SU-DHL-6 (cell line): ENCODE measurements at regions not wholly inside any gene's neighbourhood (a gene's known extent, or its start where the extent isn't known, plus 50 kb on each side); places are given as distances from the start of the nearest gene placed in this dataset.

ENCODE experiments used
- H2AFZ ChIP-seq: fragments of 200-600 bp; sonication (generic); 2 replicates; pipeline ENCODE4 v1.6.1; 2014; ENCODE audit warnings: low read depth, mild to moderate bottlenecking, moderate library complexity, mixed read lengths, antibody characterized with exemption, low read length; ENCODE audit not compliant: severe bottlenecking
- H3F3A ChIP-seq: fragments of 200-600 bp; shearing (Covaris generic); 2 replicates; pipeline ENCODE4 v1.6.0; 2016; ENCODE audit warnings: antibody characterized with exemption, mild to moderate bottlenecking; ENCODE audit not compliant: insufficient read depth
- H3K27ac ChIP-seq: fragments of 200-600 bp; sonication (generic); 2 replicates; pipeline ENCODE4 v1.5.1; 2016; ENCODE audit warnings: low read depth, mild to moderate bottlenecking, low read length, moderate library complexity, mixed read lengths
- H3K27me3 ChIP-seq: fragments of 200-600 bp; sonication (generic), shearing (Covaris generic); 2 replicates; pipeline ENCODE4 v1.6.0; 2014; ENCODE audit warnings: mild to moderate bottlenecking, low read length
- H3K36me3 ChIP-seq: fragments of 200-600 bp; sonication (generic); 2 replicates; pipeline ENCODE4 v1.6.1; 2014; ENCODE audit warnings: mild to moderate bottlenecking, low read length, mixed read lengths
- H3K4me2 ChIP-seq: fragments of 300-600, 200-600 bp; shearing (Covaris generic), sonication (generic); 2 replicates; pipeline ENCODE4 v1.6.0; 2014; ENCODE audit warnings: low read length, low read depth, mild to moderate bottlenecking; ENCODE audit not compliant: poor library complexity, severe bottlenecking
- H3K4me3 ChIP-seq: fragments of 200-600 bp; sonication (generic); 2 replicates; pipeline ENCODE4 v1.5.1; 2014; ENCODE audit warnings: antibody characterized with exemption, low read length, mild to moderate bottlenecking, mixed read lengths; ENCODE audit not compliant: insufficient read depth, poor library complexity, severe bottlenecking
- H3K79me2 ChIP-seq: fragments of 200-600 bp; sonication (generic); 2 replicates; pipeline ENCODE4 v1.6.1; 2014; ENCODE audit warnings: mild to moderate bottlenecking, low read length, moderate library complexity; ENCODE audit not compliant: insufficient read depth
- H3K9ac ChIP-seq: fragments of 200-600 bp; sonication (generic); 2 replicates; pipeline ENCODE4 v1.7.0; 2014; ENCODE audit warnings: mild to moderate bottlenecking, low read length
- H3K9me2 ChIP-seq: fragments of 200-600 bp; sonication (generic); replicated peaks from 2 replicates; pipeline ENCODE4 v1.6.1; 2014; ENCODE audit warnings: low read length; ENCODE audit not compliant: insufficient read depth
- H3K9me3 ChIP-seq: fragments of 200-600 bp; sonication (generic); 2 replicates; pipeline ENCODE4 v1.6.1; 2014; ENCODE audit warnings: low read length, mixed read lengths; ENCODE audit not compliant: insufficient read depth
- H4K20me1 ChIP-seq: fragments of 200-600 bp; sonication (generic); 2 replicates; pipeline ENCODE4 v1.6.1; 2014; ENCODE audit warnings: low read depth, mild to moderate bottlenecking, antibody characterized with exemption, low read length, moderate library complexity, mixed read lengths
- EZH2phosphoT487 ChIP-seq: fragments of 200-600 bp; sonication (generic), shearing (Covaris generic); conservative IDR thresholded peaks from 2 replicates; pipeline ENCODE4 v1.6.1; 2018; ENCODE audit warnings: mild to moderate bottlenecking, antibody characterized with exemption, low read length, moderate library complexity, mixed read lengths
- TF ChIP-seq, protein P1 (sequence below): fragments of 200-600 bp; sonication (generic); IDR thresholded peaks from one replicate; pipeline ENCODE4 v1.5.1; 2017; ENCODE audit warnings: antibody characterized with exemption, mild to moderate bottlenecking, low read length, moderate library complexity; ENCODE audit not compliant: insufficient read depth, poor library complexity, severe bottlenecking

DNA sequence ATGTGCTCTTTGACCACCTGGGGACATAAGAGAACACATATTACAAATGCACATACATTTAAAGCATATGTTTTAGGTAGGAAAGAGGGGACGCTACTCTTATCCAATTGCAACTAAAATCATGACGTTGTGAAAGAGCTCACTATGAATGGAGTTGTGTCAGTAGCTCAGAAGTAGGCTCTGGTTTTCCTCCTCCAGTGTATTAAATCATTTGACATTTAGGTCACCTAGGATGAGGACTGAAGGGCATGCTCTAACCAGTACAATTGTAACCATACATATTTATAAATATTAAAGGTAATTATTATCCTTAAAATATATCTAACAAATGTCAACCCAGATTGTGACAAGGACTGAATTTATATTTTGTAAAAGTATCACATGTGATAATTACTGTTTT is 389.0 kb downstream of the KLF12 start:
- H3K27ac ChIP-seq, result no peak overlapping the region
- no peaks in the 10 kb centered on the region for H3K36me3 ChIP-seq
- H3K9me2 ChIP-seq, result no peaks in the 10 kb centered on the region
- no peaks in the 10 kb centered on the region for H3K27me3 ChIP-seq
- H3K79me2 ChIP-seq, result no peaks in the 10 kb centered on the region
- no peaks in the 10 kb centered on the region for H3K9me3 ChIP-seq
- no peaks in the 10 kb centered on the region for H3F3A ChIP-seq
- H3K4me3 ChIP-seq, result no peak overlapping the region
- no peak overlapping the region for H3K9ac ChIP-seq
- TF ChIP-seq EZH2phosphoT487, result no peak
- TF ChIP-seq, protein P1, sequence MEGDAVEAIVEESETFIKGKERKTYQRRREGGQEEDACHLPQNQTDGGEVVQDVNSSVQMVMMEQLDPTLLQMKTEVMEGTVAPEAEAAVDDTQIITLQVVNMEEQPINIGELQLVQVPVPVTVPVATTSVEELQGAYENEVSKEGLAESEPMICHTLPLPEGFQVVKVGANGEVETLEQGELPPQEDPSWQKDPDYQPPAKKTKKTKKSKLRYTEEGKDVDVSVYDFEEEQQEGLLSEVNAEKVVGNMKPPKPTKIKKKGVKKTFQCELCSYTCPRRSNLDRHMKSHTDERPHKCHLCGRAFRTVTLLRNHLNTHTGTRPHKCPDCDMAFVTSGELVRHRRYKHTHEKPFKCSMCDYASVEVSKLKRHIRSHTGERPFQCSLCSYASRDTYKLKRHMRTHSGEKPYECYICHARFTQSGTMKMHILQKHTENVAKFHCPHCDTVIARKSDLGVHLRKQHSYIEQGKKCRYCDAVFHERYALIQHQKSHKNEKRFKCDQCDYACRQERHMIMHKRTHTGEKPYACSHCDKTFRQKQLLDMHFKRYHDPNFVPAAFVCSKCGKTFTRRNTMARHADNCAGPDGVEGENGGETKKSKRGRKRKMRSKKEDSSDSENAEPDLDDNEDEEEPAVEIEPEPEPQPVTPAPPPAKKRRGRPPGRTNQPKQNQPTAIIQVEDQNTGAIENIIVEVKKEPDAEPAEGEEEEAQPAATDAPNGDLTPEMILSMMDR, result no peak
- no peak overlapping the region for H3K4me2 ChIP-seq
- no peak overlapping the region for H2AFZ ChIP-seq
- H4K20me1 ChIP-seq, result no peaks in the 10 kb centered on the region

DNA sequence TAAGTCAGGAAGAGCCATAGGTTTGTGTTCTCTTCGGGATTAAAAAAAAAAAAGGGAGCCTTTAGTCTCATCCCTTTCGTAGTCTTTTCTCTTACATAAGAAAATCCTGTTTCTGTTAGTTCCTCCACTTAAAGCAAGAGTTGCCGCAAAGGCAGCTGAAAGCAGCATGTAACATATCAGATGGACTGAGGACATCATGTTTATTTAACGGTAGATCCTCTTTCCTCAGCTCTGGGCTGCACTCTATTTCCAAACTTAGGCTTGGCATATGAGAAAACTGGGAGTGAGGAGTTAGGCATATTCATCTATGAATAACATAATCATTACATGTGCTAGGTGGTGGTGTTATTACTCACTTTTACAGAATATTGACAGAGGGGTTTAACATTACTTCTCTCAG is 391.2 kb downstream of the KLF12 start:
- Histone ChIP-seq H3K4me2 (no peak overlapping the region), H3K9ac (no peak overlapping the region), H3K9me3 (no peaks in the 10 kb centered on the region), H3K27ac (no peak overlapping the region), H4K20me1 (no peaks in the 10 kb centered on the region), H3K36me3 (no peaks in the 10 kb centered on the region), H3F3A (no peaks in the 10 kb centered on the region), H3K4me3 (no peak overlapping the region), H3K79me2 (no peaks in the 10 kb centered on the region), H3K9me2 (no peaks in the 10 kb centered on the region), H3K27me3 (no peaks in the 10 kb centered on the region), H2AFZ (no peak overlapping the region)
- TF ChIP-seq EZH2phosphoT487, result no peak
- TF ChIP-seq, protein P1, result no peak

DNA sequence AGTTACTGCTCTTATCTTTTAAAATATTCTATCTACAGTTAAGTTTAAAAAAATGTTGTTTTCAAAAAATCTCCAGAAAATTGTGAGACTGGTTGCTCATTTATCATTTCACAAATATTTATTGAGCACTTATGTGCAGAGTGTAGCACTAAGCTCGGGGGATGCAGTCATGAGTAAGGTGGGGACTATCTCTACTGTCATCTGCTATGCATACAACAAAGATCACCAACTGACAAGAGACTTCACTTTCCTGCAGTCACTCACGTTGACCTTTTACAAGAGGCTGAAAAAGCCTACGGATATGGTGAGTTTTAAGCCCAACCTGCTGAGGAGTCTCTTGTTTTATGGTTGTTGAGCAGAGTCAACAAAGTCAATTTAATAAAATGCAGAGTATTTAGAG is 392.5 kb downstream of the KLF12 start:
- H2AFZ ChIP-seq, result no peak overlapping the region
- H4K20me1 ChIP-seq, result no peaks in the 10 kb centered on the region
- H3K4me2 ChIP-seq, result no peak overlapping the region
- TF ChIP-seq, protein P1, result no peak
- no peak for TF ChIP-seq EZH2phosphoT487
- no peaks in the 10 kb centered on the region for H3K27me3 ChIP-seq
- no peaks in the 10 kb centered on the region for H3F3A ChIP-seq
- H3K79me2 ChIP-seq, result no peaks in the 10 kb centered on the region
- no peaks in the 10 kb centered on the region for H3K9me3 ChIP-seq
- H3K9ac ChIP-seq, result no peak overlapping the region
- no peaks in the 10 kb centered on the region for H3K36me3 ChIP-seq
- no peaks in the 10 kb centered on the region for H3K9me2 ChIP-seq
- H3K27ac ChIP-seq, result no peak overlapping the region
- H3K4me3 ChIP-seq, result no peak overlapping the region

DNA sequence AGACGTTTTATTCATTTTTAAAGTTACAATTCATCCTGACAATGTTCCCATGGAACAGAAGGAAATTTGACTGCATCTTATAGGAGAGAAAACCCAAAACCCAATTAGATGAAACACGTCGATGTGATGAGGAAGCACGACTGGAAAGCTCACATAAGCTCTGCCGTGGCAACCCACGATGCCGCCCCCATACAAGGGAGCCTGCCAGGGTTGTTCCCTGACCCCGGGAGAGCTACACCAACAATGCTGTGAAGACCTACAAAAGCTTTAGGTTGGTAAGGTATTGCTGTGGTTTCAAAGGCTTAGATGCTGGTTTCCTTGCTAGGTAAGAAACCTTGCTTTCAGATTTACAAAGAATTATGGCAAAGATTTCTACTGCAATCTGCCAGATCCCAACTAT is 393.1 kb downstream of the KLF12 start:
- no peak overlapping the region for H3K27ac ChIP-seq

More for the DNA sequence above, 393.1 kb downstream of the KLF12 start:
- Histone ChIP-seq H3K9me3 (no peaks in the 10 kb centered on the region), H3K27me3 (no peaks in the 10 kb centered on the region), H2AFZ (no peak overlapping the region), H3K4me3 (no peak overlapping the region), H3K9ac (no peak overlapping the region), H3K79me2 (no peaks in the 10 kb centered on the region), H3K9me2 (no peaks in the 10 kb centered on the region), H3F3A (no peaks in the 10 kb centered on the region), H3K4me2 (no peak overlapping the region), H3K36me3 (no peaks in the 10 kb centered on the region), H4K20me1 (no peaks in the 10 kb centered on the region)
- TF ChIP-seq, protein P1, result no peak
- TF ChIP-seq EZH2phosphoT487, result no peak
